ENCODE measurements at regions not wholly inside any gene's neighbourhood (a gene's known extent, or its start where the extent isn't known, plus 50 kb on each side); places are given as distances from the start of the nearest gene placed in this dataset.

GRCh38 chr2:103324671-103325070, 562.8 kb downstream of the TMEM182 start:
- no peak overlapping the region for H3K27ac Mint-ChIP-seq
- H3K27me3 Mint-ChIP-seq (ENCODE audit: insufficient read depth) = no peaks in the 10 kb centered on the region
- no peaks in the 10 kb centered on the region for H3K4me1 ChIP-seq (ENCODE audit: control insufficient read depth, insufficient read depth, low read length)
- H3K9ac ChIP-seq (ENCODE audit: extremely low read depth, low read length, poor library complexity, severe bottlenecking) = no peak overlapping the region
- H3K27me3 ChIP-seq (ENCODE audit: control insufficient read depth, insufficient read depth, low read length, poor library complexity, severe bottlenecking) = no peaks in the 10 kb centered on the region
- H3K4me3 Mint-ChIP-seq = no peak overlapping the region
- no peak for TF ChIP-seq CTCF (conservative IDR thresholded peaks at IDR 0.05)
- H3K9me3 Mint-ChIP-seq = no peaks in the 10 kb centered on the region
- H3K27ac ChIP-seq (ENCODE audit: low read depth, low read length) = no peak overlapping the region
- DNase-seq = no peak
- H3K4me3 ChIP-seq (ENCODE audit: low read length) = no peak overlapping the region
- H3K36me3 ChIP-seq (ENCODE audit: control insufficient read depth, insufficient read depth, low read length) = no peaks in the 10 kb centered on the region
- no peaks in the 10 kb centered on the region for H3K36me3 Mint-ChIP-seq (ENCODE audit: low read depth)
- H3K4me1 Mint-ChIP-seq = no peaks in the 10 kb centered on the region
- 75 to 89% methylated on average over 2 of the region's 2 CpGs for WGBS, 2 experiments (ENCODE audit: insufficient coverage in 1 of 2, insufficient read length in 1 of 2)
- H3K9me3 ChIP-seq (ENCODE audit: control insufficient read depth, low read length) = peaks cover 4% of the 10 kb centered on the region

- Mint-ChIP-seq H3K4me1 (no peaks in the 10 kb centered on the region), H3K9me3 (peaks cover 2% of the 10 kb centered on the region), H3K36me3 (ENCODE audit: low read depth) (no peaks in the 10 kb centered on the region), H3K27ac (no peak overlapping the region), H3K27me3 (ENCODE audit: insufficient read depth) (no peaks in the 10 kb centered on the region), H3K4me3 (no peak overlapping the region)
- no peaks in the 10 kb centered on the region for H3K4me1 ChIP-seq (ENCODE audit: control insufficient read depth, insufficient read depth, low read length)
- no peaks in the 10 kb centered on the region for H3K27me3 ChIP-seq (ENCODE audit: control insufficient read depth, insufficient read depth, low read length, poor library complexity, severe bottlenecking)
- H3K27ac ChIP-seq (ENCODE audit: low read depth, low read length) = no peak overlapping the region
- no peak overlapping the region for H3K4me3 ChIP-seq (ENCODE audit: low read length)
- no peaks in the 10 kb centered on the region for H3K36me3 ChIP-seq (ENCODE audit: control insufficient read depth, insufficient read depth, low read length)
- WGBS, 2 experiments (ENCODE audit: insufficient coverage in 1 of 2, insufficient read length in 1 of 2) = 94 to 100% methylated on average over 2 of the region's 2 CpGs
- DNase-seq = no peak
- no peak for TF ChIP-seq CTCF (conservative IDR thresholded peaks at IDR 0.05)
- peaks cover 4% of the 10 kb centered on the region for H3K9me3 ChIP-seq (ENCODE audit: control insufficient read depth, low read length)
- H3K9ac ChIP-seq (ENCODE audit: extremely low read depth, low read length, poor library complexity, severe bottlenecking) = no peak overlapping the region
These were observed 565.6 kb downstream of the TMEM182 start for GRCh38 chr2:103327386-103327785.

GRCh38 chr2:103327966-103328365, 566.1 kb downstream of the TMEM182 start:
- Histone ChIP-seq H3K36me3 (ENCODE audit: control insufficient read depth, insufficient read depth, low read length) (no peaks in the 10 kb centered on the region), H3K4me1 (ENCODE audit: control insufficient read depth, insufficient read depth, low read length) (no peaks in the 10 kb centered on the region), H3K9ac (ENCODE audit: extremely low read depth, low read length, poor library complexity, severe bottlenecking) (no peak overlapping the region), H3K4me3 (ENCODE audit: low read length) (no peak overlapping the region), H3K27ac (ENCODE audit: low read depth, low read length) (no peak overlapping the region), H3K27me3 (ENCODE audit: control insufficient read depth, insufficient read depth, low read length, poor library complexity, severe bottlenecking) (no peaks in the 10 kb centered on the region), H3K9me3 (ENCODE audit: control insufficient read depth, low read length) (peaks cover 2% of the 10 kb centered on the region)
- WGBS, 2 experiments (ENCODE audit: insufficient coverage in 1 of 2, insufficient read length in 1 of 2) = 100% methylated on average over 2 of the region's 2 CpGs; no CpG with 5 or more reads in 1 of the 2 experiments
- peaks cover 2% of the 10 kb centered on the region for H3K9me3 Mint-ChIP-seq
- no peak for DNase-seq
- no peak for TF ChIP-seq CTCF (conservative IDR thresholded peaks at IDR 0.05)
- H3K4me3 Mint-ChIP-seq = no peak overlapping the region
- no peaks in the 10 kb centered on the region for H3K4me1 Mint-ChIP-seq
- H3K27ac Mint-ChIP-seq = no peak overlapping the region
- H3K27me3 Mint-ChIP-seq (ENCODE audit: insufficient read depth) = no peaks in the 10 kb centered on the region
- H3K36me3 Mint-ChIP-seq (ENCODE audit: low read depth) = no peaks in the 10 kb centered on the region

Data from endodermal cell (in vitro differentiated cells).